Erythroblast (primary cell): ENCODE measurements at regions not wholly inside any gene's neighbourhood (a gene's known extent, or its start where the extent isn't known, plus 50 kb on each side); places are given as distances from the start of the nearest gene placed in this dataset.

Source experiments
- GATA1 ChIP-seq: IDR thresholded peaks from 2 replicates; pipeline ENCODE4 v1.6.1; 2011; ENCODE audit warnings: low read depth, mild to moderate bottlenecking, control low read depth, low read length, moderate library complexity
- POLR2A ChIP-seq: IDR thresholded peaks from 2 replicates; pipeline ENCODE4 v1.6.1; 2011; ENCODE audit warnings: mild to moderate bottlenecking, low read length

- TF ChIP-seq POLR2A: no peak
- no peak for TF ChIP-seq GATA1
These were observed 112.9 kb downstream of the DLL1 start for GRCh38 chr6:170177772-170178560.
